Activated naive CD4-positive, alpha-beta T cell (primary cell): ENCODE measurements at regions not wholly inside any gene's neighbourhood (a gene's known extent, or its start where the extent isn't known, plus 50 kb on each side); places are given as distances from the start of the nearest gene placed in this dataset.
"Not testable (repeated sequence)": the region's sequence is repeated elsewhere in the genome, so short reads cannot be mapped to it uniquely, and the experiment has no call there.

Source experiments
- DNase-seq, 4 experiments: peaks; one replicate each; lab custom pipeline; 2025; lab: John Stamatoyannopoulos, UW

DNA sequence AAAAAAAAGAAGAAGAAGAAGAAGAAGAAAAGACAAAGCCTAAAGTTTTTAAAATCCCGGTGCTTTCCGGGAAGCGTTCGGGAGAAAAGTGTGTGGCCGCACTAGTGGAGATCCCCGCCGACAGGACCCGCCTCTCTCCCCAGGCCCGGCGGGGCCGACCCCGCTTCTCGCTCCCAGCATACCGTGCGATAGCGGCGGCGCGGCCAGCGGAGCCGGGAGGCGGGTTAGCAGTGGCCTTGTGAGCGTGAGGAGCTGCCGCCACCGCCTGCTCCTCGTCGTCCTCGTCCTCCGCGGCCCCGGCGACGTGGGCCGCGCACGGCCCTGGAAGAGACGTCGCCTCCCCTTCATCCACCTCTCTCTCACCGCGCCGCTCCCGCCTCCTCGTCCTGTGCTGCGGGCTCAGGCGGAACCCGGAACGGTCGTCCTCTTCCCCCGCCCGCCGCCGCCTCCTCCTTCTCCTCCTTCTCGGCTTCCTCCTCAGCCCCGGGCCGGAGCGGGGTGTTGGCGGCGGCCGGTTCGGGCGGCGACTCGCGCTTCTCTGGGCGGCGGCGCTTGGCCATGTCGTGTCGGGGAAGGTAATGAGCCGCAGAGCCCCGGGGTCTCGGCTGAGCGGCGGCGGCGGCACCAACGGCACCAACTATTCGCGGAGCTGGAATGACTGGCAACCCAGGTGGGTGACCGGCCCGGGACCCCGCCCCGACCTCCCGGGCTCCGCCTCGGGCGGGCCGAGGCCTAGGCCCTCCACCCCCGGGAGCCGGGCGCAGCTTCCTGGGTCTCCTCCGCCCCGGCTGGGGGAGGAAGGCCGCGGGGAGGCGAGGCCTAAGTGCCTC is 62.6 kb upstream of the CDR2 start:
- peak; percentile 19 to 58 (median 46) for DNase-seq

GRCh38 chr16:22436326-22436822 is 62.0 kb upstream of the CDR2 start:
- DNase-seq, result not testable (repeated sequence)

- not testable (repeated sequence) for DNase-seq
Measured at GRCh38 chr16:22431314-22431713, 56.9 kb upstream of the CDR2 start.

DNA sequence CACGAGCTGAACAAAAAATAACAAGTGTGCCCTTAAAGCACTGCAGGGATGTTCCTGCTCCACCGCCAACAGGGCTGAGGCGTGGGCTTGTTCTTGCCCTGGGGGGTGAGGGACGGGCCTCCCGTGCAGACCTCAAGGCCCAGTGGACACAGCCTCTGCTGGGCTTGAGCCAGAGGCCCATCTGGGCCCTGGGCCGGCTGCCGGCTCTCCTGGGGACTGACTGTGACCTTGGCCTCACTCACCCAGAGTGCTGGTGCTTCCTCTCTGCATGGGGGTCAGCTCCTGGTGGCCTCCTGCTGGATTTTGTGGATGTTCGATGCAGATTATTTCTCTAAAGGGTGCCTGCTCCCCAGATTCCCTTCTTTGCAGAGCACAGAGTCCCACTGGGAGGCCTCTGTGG is 54.2 kb upstream of the CDR2 start:
- DNase-seq, result no peak

GRCh38 chr16:22427556-22427955 is 53.1 kb upstream of the CDR2 start:
- no peak for DNase-seq

- DNase-seq, result no peak
Measured at GRCh38 chr16:22425847-22426246, 51.4 kb upstream of the CDR2 start.

DNA sequence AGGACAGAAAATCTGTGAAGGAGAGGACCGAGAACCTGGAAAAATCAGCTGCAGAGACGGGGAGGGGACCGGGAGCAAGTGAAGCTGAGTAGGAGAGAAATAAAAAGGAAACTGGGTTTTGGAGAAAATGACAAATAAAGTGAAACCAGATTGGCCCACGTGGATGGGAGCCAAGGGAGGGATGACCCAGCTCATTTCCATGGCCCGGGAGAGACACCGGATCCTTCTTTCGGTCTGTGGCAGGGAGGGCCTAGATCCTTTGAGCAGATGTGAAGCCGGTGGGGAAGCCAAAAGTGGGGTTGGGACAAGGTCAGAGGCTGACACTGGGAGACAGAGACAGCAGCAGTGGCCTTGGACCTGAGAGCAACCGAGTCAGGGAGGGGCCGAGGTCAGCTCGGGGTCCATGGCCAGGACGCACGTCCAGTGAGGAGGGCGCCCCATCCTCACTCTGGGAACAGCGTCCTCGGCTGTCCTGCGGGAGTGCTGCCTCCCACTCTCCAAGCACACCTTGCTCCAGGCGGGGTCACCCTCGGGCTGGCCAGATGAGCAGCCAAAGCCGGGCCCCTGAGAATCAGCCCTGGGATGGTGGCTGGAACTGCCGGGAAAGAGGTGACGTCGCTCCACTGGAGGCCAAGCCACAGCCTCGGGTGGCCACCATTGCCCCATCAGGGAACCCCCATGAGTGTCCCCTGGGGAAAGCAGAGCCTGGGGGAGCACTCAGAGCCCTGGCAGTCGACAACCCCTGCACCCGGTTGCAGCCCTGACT is 50.8 kb upstream of the CDR2 start:
- no peak for DNase-seq

DNA sequence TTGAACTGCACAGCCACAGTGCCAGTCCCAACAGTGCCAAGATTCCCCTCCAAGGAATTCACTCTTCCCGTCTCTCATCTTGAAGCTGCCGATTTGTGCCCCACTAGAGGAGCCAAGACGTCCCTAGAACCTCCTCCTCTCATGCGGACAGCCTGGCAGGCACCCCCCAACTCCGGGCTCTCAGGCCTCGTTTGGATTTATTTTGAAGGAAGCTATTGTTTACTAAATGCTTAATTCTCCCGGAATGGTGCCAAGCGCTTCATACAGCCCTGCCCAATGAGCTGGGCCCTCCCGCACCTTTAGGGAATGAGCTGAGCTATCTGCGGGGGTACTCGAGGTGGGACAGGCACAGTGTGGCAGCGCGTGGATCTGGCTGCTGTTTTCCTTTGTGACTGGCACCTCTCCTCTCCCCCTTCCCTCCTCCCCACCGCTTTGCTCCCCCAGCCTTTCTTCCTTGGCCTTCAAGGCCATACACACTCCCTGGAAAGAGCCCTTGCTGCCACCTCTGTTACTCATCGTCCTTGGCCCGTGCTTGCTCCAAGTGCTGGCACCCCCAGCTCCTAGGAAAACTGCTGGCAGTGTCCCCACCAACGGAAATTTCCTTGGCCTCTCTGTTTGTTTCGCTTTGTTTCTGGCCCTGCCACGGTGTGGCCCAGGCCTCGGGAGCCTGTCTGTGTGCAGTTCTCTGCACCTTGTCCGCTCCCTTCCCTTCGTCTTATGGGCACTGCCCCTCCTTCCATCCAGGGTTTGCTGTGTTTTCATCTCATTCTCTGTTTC is 49.9 kb upstream of the CDR2 start:
- DNase-seq, result no peak
